Activated CD4-positive, alpha-beta T cell treated with anti-CD3 and anti-CD28 coated beads, Interleukin-2, amount 10 ng/mL, durations not matched to agents 24 days and 14 days (primary cell): ENCODE measurements at regions not wholly inside any gene's neighbourhood (a gene's known extent, or its start where the extent isn't known, plus 50 kb on each side); places are given as distances from the start of the nearest gene placed in this dataset.
"Not testable (repeated sequence)": the region's sequence is repeated elsewhere in the genome, so short reads cannot be mapped to it uniquely, and the experiment has no call there.

Experiments used
- DNase-seq: peaks from one replicate; pipeline ENCODE4 v3.0.0; 2022
- H3K27ac Mint-ChIP-seq: one replicate; pipeline ENCODE4 v1.8.0; 2022; ENCODE audit warnings: mild to moderate bottlenecking, mixed read lengths
- H3K27me3 Mint-ChIP-seq: one replicate; pipeline ENCODE4 v1.8.0; 2022; ENCODE audit warnings: mixed read lengths
- H3K36me3 Mint-ChIP-seq: one replicate; pipeline ENCODE4 v1.8.0; 2022; ENCODE audit warnings: low read depth, mild to moderate bottlenecking, mixed read lengths
- H3K4me1 Mint-ChIP-seq: one replicate; pipeline ENCODE4 v1.8.0; 2021; ENCODE audit warnings: mixed read lengths
- H3K4me3 Mint-ChIP-seq: one replicate; pipeline ENCODE4 v1.8.0; 2022; ENCODE audit warnings: mild to moderate bottlenecking, moderate library complexity, mixed read lengths
- H3K9me3 Mint-ChIP-seq: one replicate; pipeline ENCODE4 v1.8.0; 2021; ENCODE audit warnings: mixed read lengths
- intact Hi-C: fragments of 100-400 bp; cut with micrococcal nuclease; formaldehyde crosslinking; loops from one replicate; pipeline ENCODE4 v1.15.1; 2023

DNA sequence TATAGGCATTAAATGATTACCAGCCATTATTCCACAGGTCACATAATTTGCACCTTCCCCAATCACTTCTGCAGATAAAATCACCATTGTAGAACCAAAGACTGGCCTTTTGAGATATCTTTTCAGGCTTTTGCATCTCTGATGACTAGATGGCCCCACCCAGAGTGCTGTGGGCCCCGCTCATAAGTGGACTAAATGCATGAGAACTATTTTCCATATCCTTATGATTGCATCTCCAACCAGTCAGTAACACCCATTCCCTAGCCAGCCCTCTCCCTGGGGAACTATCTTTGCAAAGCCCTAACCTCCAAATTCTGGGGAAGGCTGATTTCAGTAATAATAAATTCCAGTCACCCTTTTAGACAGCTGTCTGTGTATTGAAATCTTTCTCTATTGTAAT lies 53.5 kb upstream of the CDH9 start:
- no peak for DNase-seq
- intact Hi-C loops = no loop called here
- H3K36me3 Mint-ChIP-seq = no peaks in the 10 kb centered on the region
- no peaks in the 10 kb centered on the region for H3K4me1 Mint-ChIP-seq
- H3K27me3 Mint-ChIP-seq = no peaks in the 10 kb centered on the region
- no peak overlapping the region for H3K4me3 Mint-ChIP-seq
- H3K27ac Mint-ChIP-seq = no peak overlapping the region
- no peaks in the 10 kb centered on the region for H3K9me3 Mint-ChIP-seq

- H3K9me3 Mint-ChIP-seq, intact Hi-C loops, H3K36me3 Mint-ChIP-seq, DNase-seq, H3K27ac Mint-ChIP-seq, H3K4me3 Mint-ChIP-seq, H3K4me1 Mint-ChIP-seq, H3K27me3 Mint-ChIP-seq: not testable (repeated sequence)
Observed at GRCh38 chr5:27088822-27089221, 50.4 kb upstream of the CDH9 start.
